IPS-18c (cell line): ENCODE measurements at regions not wholly inside any gene's neighbourhood (a gene's known extent, or its start where the extent isn't known, plus 50 kb on each side); places are given as distances from the start of the nearest gene placed in this dataset.

Source experiments
- H3K4me3 ChIP-seq: 2 replicates; pipeline ENCODE4 v1.7.0; 2013; ENCODE audit warnings: low read depth, mild to moderate bottlenecking, low read length, moderate library complexity; ENCODE audit not compliant: insufficient read depth
- H3K9me3 ChIP-seq: one replicate; pipeline ENCODE4 v1.6.1; 2013; ENCODE audit warnings: mild to moderate bottlenecking, low read length, moderate library complexity; ENCODE audit not compliant: control insufficient read depth, insufficient read depth

DNA sequence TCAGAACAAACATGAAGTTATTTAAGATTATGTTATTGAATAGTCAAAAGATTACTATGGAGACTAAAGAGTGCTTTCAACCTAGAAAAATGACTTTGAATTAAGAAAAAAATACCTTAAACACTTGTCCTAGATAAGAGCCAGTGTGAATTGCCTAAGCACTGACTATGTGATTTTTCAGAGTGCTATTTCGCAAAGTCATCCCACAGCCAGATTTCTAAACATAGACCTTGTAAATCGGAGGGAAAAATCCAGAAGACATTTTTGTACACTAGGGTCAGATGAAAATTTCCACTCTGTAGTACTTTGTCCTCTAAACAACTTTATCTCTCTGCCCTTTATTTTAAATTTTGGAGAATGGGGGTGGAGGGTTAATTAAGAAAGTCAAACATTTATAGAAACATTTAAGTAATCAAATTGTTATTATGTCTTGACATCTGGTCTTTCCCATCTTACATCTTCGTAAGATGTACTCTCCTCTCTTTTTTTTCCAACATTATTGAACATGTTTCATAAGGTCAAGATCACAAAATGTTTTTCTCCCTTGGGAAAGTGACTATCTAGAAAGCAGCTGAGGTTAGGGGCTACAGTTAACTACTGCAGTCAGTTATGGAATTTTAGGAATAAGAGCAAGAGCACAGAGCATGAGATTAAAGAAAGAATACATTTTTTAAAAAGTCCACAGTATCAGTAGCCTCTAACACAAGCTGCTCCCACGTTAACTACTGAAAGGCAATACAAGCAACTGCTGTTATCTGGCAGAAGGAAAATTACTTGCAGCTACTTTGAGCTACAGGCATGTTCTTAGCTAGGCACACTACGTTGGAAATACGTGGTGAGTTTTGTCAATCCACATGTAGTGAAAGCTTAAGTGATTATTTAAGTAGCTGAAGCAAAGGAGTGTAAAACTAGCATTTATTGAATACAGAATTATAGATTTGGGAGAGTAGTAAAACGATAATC, 648.5 kb downstream of the HTR1B start:
- Histone ChIP-seq H3K9me3 (no peaks in the 10 kb centered on the region), H3K4me3 (no peak overlapping the region)

DNA sequence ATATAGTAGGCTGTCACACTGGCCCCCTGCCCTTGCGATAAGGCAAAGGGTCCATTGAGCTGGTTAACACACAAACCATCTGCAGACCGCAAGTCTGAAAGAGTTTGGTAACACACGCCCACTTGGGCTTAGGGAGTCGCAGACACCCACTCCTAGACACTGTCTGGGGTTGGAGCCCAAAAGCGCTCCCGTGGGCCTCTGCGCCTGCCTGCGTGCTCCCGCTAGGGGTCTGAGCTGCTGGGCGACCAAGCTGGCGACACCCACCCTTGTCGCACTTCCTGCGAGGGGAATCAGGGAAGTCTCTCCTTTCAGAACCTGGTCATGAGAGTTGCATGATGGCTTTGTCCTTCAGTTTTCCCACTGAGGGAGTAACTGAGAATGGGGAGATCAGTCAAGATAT, 653.0 kb downstream of the HTR1B start:
- Histone ChIP-seq H3K9me3 (no peaks in the 10 kb centered on the region), H3K4me3 (no peak overlapping the region)

DNA sequence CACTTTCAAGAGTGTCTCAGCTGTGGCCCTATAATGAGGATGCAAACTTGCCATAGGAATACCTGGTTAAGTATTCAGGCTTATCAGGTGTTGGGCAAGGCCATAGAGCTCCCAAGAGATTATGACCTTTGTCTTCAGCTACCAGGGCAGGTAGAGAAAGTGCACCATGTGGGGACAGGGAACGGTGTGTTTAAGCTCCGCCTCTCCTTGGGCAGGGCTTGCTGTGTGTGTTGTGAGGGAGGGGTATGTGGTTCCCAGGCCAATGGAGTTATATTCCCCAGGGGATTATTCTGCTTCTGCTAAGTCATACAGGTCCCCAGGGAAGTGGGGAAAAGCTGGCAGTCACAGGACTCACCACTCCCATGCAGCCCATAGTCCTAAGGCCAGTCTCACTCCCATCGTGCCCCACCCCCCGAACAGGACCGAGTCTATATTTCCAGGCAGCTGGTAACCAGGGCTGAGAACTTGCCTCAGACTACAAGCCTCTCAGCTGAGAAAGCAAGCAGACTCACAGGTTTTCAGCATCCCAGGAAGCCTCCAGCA, 660.2 kb downstream of the HTR1B start:
- no peak overlapping the region for H3K4me3 ChIP-seq
- no peaks in the 10 kb centered on the region for H3K9me3 ChIP-seq

- Histone ChIP-seq H3K9me3 (no peaks in the 10 kb centered on the region), H3K4me3 (no peak overlapping the region)
Measured at GRCh38 chr6:76792394-76792793, 670.9 kb downstream of the HTR1B start.

DNA sequence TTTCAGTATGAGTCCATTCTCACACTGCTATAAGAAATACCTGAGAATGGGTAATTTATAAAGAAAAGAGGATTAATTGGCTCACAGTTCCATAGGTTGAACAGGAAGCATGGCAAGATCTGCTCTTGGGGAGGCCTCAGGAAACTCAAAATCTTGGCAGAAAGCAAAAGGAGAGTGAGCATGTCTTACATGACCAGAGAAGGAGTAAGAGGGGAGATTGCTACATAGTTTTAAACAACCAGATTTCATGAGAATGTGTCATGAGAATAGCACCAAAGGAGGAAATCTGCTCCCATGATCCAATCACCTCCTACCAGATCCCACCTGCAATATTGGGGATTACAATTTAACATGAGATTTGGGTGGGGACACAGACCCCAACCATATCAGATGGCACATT, 672.4 kb downstream of the HTR1B start:
- Histone ChIP-seq H3K4me3 (no peak overlapping the region), H3K9me3 (no peaks in the 10 kb centered on the region)

GRCh38 chr6:76790045-76790796, 673.1 kb downstream of the HTR1B start:
- H3K9me3 ChIP-seq = no peaks in the 10 kb centered on the region
- H3K4me3 ChIP-seq = no peak overlapping the region

- H3K9me3 ChIP-seq = no peaks in the 10 kb centered on the region
- no peak overlapping the region for H3K4me3 ChIP-seq
Measured at GRCh38 chr6:76789580-76789979, 673.7 kb downstream of the HTR1B start.

DNA sequence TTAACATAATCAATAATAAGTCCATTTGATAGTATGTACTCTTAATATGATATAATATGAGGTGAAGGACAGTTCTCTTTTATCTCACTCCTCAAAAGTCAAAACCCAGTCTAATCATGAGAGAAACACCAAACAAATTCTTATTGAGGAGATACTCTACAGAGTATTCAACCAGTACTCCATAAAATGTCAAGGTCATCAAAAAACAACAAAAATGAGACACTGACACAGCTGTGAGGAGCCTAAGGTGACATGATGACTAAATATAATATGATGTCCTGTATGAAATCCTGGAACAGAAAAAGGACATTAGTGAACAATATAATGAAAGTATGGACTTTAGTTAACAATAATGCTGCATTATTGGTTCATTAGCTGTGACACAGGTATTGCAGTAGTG, 675.1 kb downstream of the HTR1B start:
- no peak overlapping the region for H3K4me3 ChIP-seq

GRCh38 chr6:76779068-76779467, 684.2 kb downstream of the HTR1B start:
- Histone ChIP-seq H3K4me3 (no peak overlapping the region), H3K9me3 (no peaks in the 10 kb centered on the region)

More for the DNA sequence above, 675.1 kb downstream of the HTR1B start:
- no peaks in the 10 kb centered on the region for H3K9me3 ChIP-seq

DNA sequence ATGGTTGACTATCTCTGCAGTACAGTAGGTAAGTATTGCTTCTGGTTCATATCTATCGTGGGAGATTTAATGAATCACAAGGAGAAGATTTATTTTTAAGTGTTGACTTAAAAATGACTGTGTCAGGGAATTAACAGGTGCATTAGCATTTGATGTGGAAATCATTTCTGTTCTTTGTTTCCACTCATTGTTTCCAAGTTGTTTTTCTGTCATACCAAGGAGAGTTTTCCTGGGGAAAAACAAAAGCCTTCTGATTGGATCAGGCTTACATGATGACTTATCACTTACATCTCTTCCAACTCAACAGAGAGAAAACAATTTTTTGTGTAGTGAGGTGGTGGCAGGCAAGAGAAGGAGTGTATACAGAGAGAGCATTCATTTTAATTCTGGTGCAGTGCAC, 686.4 kb downstream of the HTR1B start:
- Histone ChIP-seq H3K9me3 (no peaks in the 10 kb centered on the region), H3K4me3 (no peak overlapping the region)

DNA sequence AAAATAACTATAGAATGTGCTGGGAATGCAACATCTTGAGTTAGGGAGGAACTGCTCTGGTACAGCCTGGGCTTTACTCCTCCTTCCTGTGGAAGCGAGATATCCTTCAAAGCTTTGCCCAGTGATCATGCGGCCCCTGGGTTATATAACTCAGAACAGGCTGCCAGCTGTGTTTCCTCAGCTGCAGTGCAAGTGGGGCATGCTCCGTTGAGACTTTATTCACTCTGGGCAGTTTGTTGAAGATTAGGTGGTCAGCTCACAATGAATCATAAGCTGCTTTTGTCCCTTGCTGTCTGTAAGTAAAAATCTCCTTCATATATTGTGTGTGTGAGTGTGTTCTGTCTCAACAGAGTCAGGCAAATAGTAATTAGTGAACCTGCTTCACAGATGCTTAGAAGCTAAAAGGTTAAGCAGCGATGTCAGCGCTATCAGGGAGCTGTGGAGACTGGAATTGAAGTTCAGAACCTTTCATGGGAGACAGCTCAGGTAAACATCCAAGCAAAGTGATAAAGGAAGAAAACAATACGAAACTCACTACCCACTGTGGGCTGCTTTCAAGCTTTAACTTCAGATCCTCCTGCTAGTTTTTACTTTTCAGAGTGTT, 688.4 kb downstream of the HTR1B start:
- H3K9me3 ChIP-seq = no peaks in the 10 kb centered on the region
- no peak overlapping the region for H3K4me3 ChIP-seq

- no peak overlapping the region for H3K4me3 ChIP-seq
- H3K9me3 ChIP-seq = no peaks in the 10 kb centered on the region
Measured at GRCh38 chr6:76772951-76773350, 690.3 kb downstream of the HTR1B start.

DNA sequence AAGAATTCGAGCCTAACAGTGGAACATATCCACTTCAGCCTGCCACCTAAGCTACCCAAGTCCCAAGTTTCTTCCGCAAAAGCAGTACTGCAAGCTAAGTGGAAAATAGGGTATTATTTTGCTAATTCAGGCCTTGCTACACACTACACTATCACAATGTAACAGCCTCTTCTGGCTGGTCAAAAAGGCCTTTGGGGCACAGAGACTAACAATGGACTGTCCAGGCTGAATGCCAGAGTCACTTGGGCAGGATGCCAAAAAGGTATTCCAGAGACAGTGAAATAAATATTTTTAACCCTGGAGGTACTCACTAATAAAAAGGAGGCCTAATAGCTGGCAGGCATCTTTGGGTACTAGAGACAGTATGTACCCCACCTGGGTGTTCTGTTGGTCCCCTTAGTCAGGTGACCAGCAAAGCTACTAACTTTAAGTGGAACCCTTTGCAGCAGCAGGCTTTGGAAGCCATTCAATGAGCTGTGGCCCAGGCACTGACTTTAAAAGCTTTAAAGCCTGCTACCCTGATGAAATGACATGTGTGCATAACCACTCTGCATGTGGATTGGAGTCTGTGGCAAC, 692.1 kb downstream of the HTR1B start:
- Histone ChIP-seq H3K9me3 (no peaks in the 10 kb centered on the region), H3K4me3 (no peak overlapping the region)

DNA sequence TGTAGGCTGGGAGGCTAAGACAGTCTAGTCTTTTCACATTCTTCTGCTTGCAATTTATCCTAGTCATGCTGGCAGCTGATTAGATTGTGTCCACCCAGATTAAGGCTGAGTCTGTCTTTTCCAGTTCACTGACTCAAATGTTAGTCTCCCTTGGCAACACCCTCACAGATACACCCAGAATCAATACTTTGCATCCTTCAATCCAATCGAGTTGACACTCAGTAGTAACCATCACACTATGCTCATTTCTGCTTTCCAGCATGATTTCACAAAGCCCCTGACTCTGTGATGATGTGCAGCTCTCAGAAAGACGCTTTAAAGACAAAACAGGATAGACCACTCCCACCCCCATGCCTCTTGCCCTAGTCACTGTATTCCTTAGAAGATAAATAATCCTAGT, 693.0 kb downstream of the HTR1B start:
- Histone ChIP-seq H3K4me3 (no peak overlapping the region), H3K9me3 (no peaks in the 10 kb centered on the region)

- H3K4me3 ChIP-seq = no peak overlapping the region
- no peaks in the 10 kb centered on the region for H3K9me3 ChIP-seq
Measured at GRCh38 chr6:76768556-76768955, 694.7 kb downstream of the HTR1B start.

- peaks cover 2% of the 10 kb centered on the region for H3K9me3 ChIP-seq
- no peak overlapping the region for H3K4me3 ChIP-seq
Measured at GRCh38 chr6:76764057-76764456, 691.6 kb upstream of the IMPG1 start.

DNA sequence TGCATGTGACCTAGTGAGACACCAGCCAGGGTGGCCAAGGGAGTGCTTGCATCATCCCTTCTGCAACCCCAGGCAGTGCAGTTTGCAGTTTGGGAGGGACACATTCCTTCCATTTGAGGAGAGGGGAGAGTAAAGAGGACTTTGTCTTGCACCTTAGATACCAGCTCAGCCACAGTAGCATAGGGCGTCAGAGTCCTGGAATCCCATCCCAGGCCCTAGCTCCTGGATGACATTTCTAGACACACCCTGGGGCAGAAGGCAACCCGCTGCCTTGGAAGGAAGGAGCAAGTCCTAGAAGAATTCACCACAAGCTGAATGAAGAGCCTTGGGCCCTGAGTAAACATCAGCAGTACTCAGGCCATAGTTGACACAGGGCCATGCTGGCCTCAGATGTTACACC, 680.4 kb upstream of the IMPG1 start:
- H3K4me3 ChIP-seq = no peak overlapping the region
- H3K9me3 ChIP-seq = no peaks in the 10 kb centered on the region
